ENCODE measurements at regions not wholly inside any gene's neighbourhood (a gene's known extent, or its start where the extent isn't known, plus 50 kb on each side); places are given as distances from the start of the nearest gene placed in this dataset.

- Histone ChIP-seq H3K4me3 (ENCODE audit: low read length) (no peak overlapping the region), H3K36me3 (ENCODE audit: control insufficient read depth, low read length) (no peaks in the 10 kb centered on the region), H4K20me1 (ENCODE audit: control insufficient read depth, insufficient read depth, low read depth, low read length) (no peaks in the 10 kb centered on the region), H3K4me1 (ENCODE audit: control insufficient read depth, low read length) (no peaks in the 10 kb centered on the region), H3K27me3 (ENCODE audit: control insufficient read depth, low read length) (no peaks in the 10 kb centered on the region; the same call in 1 of the 2 replicates), H3F3A (ENCODE audit: control insufficient read depth, insufficient read depth) (no peaks in the 10 kb centered on the region), H3K27ac (ENCODE audit: low read depth, low read length) (no peak overlapping the region), H3K9me3 (ENCODE audit: control insufficient read depth, insufficient read depth, low read length) (no peaks in the 10 kb centered on the region), H3K79me2 (ENCODE audit: control insufficient read depth, low read length) (no peaks in the 10 kb centered on the region), H3K4me2 (ENCODE audit: low read length) (no peak overlapping the region), H3K9me2 (replicated peaks; ENCODE audit: control insufficient read depth, low read length) (no peaks in the 10 kb centered on the region)
- TF ChIP-seq, protein P1, sequence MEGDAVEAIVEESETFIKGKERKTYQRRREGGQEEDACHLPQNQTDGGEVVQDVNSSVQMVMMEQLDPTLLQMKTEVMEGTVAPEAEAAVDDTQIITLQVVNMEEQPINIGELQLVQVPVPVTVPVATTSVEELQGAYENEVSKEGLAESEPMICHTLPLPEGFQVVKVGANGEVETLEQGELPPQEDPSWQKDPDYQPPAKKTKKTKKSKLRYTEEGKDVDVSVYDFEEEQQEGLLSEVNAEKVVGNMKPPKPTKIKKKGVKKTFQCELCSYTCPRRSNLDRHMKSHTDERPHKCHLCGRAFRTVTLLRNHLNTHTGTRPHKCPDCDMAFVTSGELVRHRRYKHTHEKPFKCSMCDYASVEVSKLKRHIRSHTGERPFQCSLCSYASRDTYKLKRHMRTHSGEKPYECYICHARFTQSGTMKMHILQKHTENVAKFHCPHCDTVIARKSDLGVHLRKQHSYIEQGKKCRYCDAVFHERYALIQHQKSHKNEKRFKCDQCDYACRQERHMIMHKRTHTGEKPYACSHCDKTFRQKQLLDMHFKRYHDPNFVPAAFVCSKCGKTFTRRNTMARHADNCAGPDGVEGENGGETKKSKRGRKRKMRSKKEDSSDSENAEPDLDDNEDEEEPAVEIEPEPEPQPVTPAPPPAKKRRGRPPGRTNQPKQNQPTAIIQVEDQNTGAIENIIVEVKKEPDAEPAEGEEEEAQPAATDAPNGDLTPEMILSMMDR (IDR thresholded peaks at IDR 0.05; ENCODE audit: low read depth, low read length, poor library complexity, severe bottlenecking): no peak
- TF ChIP-seq EZH2phosphoT487 (IDR thresholded peaks at IDR 0.05; ENCODE audit: borderline replicate concordance, low read length): no peak
These were observed 203.1 kb downstream of the TM9SF2 start for GRCh38 chr13:99704390-99704789.

GRCh38 chr13:99703908-99704307 is 202.6 kb downstream of the TM9SF2 start:
- Histone ChIP-seq H3K4me3 (ENCODE audit: low read length) (no peak overlapping the region), H3K4me1 (ENCODE audit: control insufficient read depth, low read length) (no peaks in the 10 kb centered on the region), H3K27ac (ENCODE audit: low read depth, low read length) (no peak overlapping the region), H4K20me1 (ENCODE audit: control insufficient read depth, insufficient read depth, low read depth, low read length) (no peaks in the 10 kb centered on the region), H3K9me3 (ENCODE audit: control insufficient read depth, insufficient read depth, low read length) (no peaks in the 10 kb centered on the region), H3K9me2 (replicated peaks; ENCODE audit: control insufficient read depth, low read length) (no peaks in the 10 kb centered on the region), H3K79me2 (ENCODE audit: control insufficient read depth, low read length) (no peaks in the 10 kb centered on the region), H3K4me2 (ENCODE audit: low read length) (no peak overlapping the region), H3K27me3 (ENCODE audit: control insufficient read depth, low read length) (no peaks in the 10 kb centered on the region; the same call in 1 of the 2 replicates), H3F3A (ENCODE audit: control insufficient read depth, insufficient read depth) (no peaks in the 10 kb centered on the region), H3K36me3 (ENCODE audit: control insufficient read depth, low read length) (no peaks in the 10 kb centered on the region)
- no peak for TF ChIP-seq EZH2phosphoT487 (IDR thresholded peaks at IDR 0.05; ENCODE audit: borderline replicate concordance, low read length)
- TF ChIP-seq, protein P1 (IDR thresholded peaks at IDR 0.05; ENCODE audit: low read depth, low read length, poor library complexity, severe bottlenecking): no peak

DNA sequence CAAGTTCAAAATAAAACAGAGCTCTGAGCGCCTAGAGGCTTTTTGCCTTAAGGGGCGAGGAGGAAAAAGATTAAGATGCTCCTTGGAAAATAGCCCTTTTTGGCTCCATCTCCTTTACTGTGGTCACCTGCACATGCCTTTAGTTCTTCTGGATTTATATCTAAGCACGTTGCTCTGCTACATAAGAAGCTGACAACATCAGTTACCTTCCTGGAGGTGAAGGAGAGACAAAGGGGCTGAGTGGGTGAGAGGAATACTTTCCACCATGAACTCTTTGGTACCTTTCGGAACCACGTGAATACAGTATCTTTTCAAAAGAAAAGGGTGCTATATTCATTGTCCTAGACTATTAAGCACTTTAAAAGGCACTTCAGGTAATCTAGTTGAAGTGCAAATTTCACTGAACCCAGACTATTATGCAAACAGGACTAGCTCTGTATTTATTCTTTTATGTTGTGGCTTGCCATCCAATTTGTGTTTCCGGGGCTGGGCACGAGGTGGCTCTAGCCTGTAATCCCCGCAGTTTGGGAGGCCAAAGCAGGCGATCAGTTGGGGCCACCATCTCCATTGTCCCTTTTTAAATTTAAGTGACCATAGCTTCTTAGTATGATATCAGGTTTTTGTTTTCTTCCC is 201.5 kb downstream of the TM9SF2 start:
- Histone ChIP-seq H3K27ac (ENCODE audit: low read depth, low read length) (no peak overlapping the region), H3K27me3 (ENCODE audit: control insufficient read depth, low read length) (no peaks in the 10 kb centered on the region; the same call in 1 of the 2 replicates), H3K4me3 (ENCODE audit: low read length) (no peak overlapping the region), H3K9me2 (replicated peaks; ENCODE audit: control insufficient read depth, low read length) (no peaks in the 10 kb centered on the region), H3K4me2 (ENCODE audit: low read length) (no peak overlapping the region), H3K4me1 (ENCODE audit: control insufficient read depth, low read length) (peaks cover 6% of the 10 kb centered on the region; the same call in 1 of the 2 replicates), H3F3A (ENCODE audit: control insufficient read depth, insufficient read depth) (no peaks in the 10 kb centered on the region), H3K9me3 (ENCODE audit: control insufficient read depth, insufficient read depth, low read length) (no peaks in the 10 kb centered on the region), H3K36me3 (ENCODE audit: control insufficient read depth, low read length) (no peaks in the 10 kb centered on the region), H3K79me2 (ENCODE audit: control insufficient read depth, low read length) (no peaks in the 10 kb centered on the region), H4K20me1 (ENCODE audit: control insufficient read depth, insufficient read depth, low read depth, low read length) (no peaks in the 10 kb centered on the region)
- no peak for TF ChIP-seq EZH2phosphoT487 (IDR thresholded peaks at IDR 0.05; ENCODE audit: borderline replicate concordance, low read length)
- TF ChIP-seq, protein P1 (IDR thresholded peaks at IDR 0.05; ENCODE audit: low read depth, low read length, poor library complexity, severe bottlenecking): no peak
